ENCODE measurements at regions not wholly inside any gene's neighbourhood (a gene's known extent, or its start where the extent isn't known, plus 50 kb on each side); places are given as distances from the start of the nearest gene placed in this dataset.

DNA sequence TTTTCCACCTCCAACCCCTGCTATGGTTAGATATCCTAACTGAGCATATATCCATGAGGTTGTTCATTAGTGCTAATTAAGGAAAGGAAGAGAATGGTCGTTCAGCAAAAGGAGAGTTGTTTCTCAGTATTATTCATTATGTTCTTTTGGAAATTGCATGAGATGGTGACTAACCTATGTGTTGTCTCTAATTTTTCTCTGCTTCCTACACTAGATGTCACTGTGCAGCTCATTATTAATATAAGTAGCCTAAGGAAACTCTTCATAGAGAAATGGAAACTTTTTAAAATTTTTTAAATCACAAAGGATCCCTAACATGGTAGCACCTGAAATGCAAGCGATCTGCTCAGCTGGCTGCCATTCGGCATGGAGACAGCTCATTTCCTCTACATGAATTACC lies 67.7 kb upstream of the FAM9A start:
- DNase-seq = no peak

DNA sequence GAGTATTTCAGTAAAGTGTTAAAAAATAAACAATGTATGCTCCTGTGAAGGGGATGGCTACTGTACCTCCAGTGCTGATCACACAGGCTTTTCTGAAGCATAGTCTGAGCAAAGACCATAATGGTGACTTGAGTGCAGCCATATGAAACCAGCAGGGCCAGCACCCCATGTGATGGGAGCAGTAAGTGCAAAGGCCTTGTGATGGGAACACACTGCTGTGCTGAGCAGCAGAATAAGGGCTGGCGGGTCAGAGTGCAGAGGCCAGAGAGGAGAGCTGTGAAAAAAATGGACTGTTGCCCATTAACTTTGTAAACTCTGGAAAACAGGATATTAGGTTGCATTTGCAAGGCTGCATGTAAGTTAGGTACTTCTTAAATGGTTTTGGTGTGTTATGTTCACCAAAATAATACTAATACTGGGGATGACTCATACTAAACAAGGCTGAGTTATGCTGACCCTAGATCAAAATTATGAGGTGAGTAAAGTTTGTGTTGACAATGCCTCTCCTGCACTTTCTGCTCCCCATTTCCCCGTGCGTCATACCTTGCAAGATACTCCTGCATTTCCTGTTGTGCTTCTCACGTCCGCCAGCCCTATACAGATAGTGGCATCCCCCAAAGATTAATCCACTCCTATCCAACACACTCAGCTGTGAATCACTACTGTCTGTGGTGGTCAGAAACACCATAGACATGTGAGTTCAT lies 67.0 kb upstream of the FAM9A start:
- DNase-seq = no peak

GRCh38 chrX:8867406-8867805 lies 66.2 kb upstream of the FAM9A start:
- DNase-seq = no peak

DNA sequence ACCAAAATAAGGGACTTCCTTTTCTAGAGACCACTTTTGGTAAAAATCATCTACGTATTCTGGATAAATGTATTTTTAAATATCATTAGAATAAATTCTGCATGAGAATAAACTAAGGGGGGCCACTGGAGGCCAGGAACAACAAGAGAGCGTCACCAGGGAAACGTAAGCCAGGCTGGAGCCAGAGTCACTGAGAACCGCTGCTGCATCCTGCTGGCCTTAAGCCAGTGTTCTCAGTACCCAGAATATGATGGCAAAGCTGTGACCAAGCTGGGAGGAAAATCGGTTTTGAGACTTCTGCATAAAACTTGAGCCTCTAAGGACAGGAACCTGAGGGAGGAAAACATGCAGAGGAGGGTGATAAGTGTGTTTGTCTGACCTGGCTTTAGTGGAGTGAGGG lies 63.0 kb upstream of the FAM9A start:
- DNase-seq = peak; percentile 27 to 48

DNA sequence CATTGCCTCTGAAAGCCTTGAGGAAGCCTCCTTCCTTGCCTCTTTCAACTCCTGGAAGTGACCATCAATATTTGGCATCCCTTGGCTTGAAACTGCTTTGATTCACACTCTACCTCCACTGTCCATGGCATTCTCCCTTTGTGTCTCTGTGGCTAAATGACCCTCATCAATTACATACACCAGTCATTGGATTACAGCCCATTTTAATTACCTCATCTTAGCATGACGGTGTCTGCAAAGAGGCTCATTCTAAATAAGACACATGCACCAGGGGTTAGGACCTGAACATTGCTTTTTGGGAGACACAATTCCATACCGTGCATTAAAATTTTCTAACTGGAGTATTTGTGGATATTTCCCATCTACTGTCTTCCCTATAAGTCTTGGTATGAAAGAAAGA lies 60.7 kb upstream of the FAM9A start:
- no peak for DNase-seq

GRCh38 chrX:8851231-8851886 lies 50.2 kb upstream of the FAM9A start:
- no peak for DNase-seq

Measured in NCI-H2081 (cell line).